Choroid plexus epithelial cell (primary cell): ENCODE measurements at regions not wholly inside any gene's neighbourhood (a gene's known extent, or its start where the extent isn't known, plus 50 kb on each side); places are given as distances from the start of the nearest gene placed in this dataset.

Source experiments
- DNase-seq: peaks from one replicate; pipeline ENCODE4 v3.0.0-alpha.2; 2010; ENCODE audit warnings: low read depth
- H3K4me3 ChIP-seq: 2 replicates; pipeline ENCODE4 v1.5.1; 2011; ENCODE audit warnings: low read depth, mild to moderate bottlenecking, control low read depth, low read length, moderate library complexity
- TF ChIP-seq, protein P1 (sequence below): conservative IDR thresholded peaks from 2 replicates; pipeline ENCODE4 v1.5.1; 2011; ENCODE audit warnings: low read depth, mild to moderate bottlenecking, control low read depth, inconsistent platforms, low read length, moderate library complexity

DNA sequence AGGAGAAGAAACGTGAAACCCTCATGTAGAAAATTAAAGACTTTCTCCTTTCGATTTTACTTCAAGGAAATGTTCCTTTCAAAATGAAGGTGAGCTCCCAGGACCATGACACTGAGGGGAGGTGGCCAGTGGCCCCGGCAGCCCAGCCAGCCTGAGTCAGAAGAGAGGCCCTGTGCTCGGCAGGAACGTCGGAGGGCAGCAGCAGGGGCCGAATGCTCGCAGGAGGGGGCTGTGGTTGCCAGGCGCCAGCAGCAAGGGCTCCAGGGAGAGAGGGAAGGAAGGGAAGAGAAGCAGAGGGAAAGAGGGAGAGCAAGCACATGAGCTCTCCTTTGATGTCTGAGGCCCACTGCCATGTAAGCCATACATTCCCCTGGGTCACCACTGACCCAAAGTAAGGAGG lies 73.3 kb upstream of the ACKR3 start:
- TF ChIP-seq, protein P1, sequence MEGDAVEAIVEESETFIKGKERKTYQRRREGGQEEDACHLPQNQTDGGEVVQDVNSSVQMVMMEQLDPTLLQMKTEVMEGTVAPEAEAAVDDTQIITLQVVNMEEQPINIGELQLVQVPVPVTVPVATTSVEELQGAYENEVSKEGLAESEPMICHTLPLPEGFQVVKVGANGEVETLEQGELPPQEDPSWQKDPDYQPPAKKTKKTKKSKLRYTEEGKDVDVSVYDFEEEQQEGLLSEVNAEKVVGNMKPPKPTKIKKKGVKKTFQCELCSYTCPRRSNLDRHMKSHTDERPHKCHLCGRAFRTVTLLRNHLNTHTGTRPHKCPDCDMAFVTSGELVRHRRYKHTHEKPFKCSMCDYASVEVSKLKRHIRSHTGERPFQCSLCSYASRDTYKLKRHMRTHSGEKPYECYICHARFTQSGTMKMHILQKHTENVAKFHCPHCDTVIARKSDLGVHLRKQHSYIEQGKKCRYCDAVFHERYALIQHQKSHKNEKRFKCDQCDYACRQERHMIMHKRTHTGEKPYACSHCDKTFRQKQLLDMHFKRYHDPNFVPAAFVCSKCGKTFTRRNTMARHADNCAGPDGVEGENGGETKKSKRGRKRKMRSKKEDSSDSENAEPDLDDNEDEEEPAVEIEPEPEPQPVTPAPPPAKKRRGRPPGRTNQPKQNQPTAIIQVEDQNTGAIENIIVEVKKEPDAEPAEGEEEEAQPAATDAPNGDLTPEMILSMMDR, result no peak
- H3K4me3 ChIP-seq, result no peak overlapping the region
- no peak for DNase-seq

DNA sequence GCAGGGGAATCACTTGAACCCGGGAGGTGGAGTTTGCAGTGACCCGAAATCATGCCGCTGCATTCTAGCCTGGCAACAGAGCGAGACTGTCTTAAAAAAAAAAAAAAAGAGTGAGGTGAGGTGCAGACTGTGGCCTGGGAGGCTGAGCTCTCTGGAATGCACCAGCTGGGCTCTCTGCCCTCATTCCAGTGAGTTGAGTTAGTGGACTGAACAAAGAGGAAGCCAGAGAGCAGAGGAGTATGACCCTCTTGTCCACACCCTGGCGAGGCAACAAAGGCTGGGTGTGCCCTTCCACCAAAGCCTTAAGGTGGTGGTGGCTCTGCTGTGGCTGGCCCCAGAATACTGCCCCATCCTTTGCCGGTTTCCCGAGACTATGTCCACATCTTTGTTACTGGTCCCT lies 71.3 kb upstream of the ACKR3 start:
- TF ChIP-seq, protein P1, result no peak
- DNase-seq, result peak; percentile 60
- H3K4me3 ChIP-seq, result no peak overlapping the region

DNA sequence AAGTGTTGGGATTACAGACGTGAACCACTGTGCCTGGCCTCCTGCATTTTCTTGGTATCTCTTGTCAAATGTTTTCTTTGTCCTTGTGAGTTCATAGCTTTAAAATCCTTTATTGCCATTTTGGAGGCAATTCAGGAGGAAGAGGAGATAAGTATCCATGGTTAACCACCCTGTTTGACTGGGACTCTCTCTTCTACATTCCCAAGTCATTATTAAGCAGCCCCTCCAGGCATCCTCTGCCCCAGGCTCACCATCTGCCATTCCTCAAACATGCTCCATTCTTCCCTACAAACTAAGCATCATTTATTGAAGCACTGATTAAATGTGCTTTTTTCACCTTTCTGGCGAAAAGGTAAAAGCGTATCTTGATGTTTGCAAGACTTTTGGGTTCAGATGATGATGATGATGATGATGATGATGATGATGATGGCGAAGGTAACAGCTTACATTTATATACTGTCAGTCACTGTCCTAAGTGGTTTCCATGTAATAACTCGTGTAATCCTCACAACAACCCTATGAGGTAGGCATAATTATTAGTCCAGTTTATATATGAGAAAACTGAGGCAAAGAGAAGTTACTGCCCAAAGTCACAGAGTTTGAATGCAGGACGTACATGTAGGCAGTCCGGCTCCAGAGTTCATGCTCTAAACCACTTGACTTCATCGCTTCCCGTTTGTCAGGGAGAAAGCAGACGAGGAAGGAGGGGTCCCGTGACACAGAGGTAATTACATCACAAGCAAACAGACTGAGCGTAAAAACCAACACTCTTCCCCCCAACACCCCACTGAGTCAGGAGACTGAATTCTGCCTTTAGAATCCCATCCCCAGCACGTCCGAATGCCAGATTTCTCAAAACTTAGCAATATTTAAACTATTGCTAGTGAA lies 69.7 kb upstream of the ACKR3 start:
- TF ChIP-seq, protein P1, result no peak
- H3K4me3 ChIP-seq, result no peak overlapping the region
- no peak for DNase-seq

DNA sequence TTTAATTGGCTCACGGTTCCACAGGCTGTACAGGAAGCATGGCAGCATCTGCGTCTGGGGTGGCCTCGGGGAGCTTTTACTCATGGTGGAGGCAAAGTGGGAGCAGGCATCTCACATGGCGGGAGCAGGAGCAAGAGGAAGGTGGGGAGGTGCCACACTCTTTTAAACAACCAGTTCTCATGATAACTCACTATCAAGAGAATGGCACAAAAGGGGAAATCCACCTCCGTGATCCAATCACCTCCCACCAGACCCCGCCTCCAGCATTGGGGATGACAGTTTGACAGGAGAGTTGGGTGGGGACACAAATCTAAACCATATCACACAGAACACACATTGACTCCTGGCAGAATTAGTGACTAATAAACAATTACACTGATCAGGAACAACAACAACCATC lies 68.6 kb upstream of the ACKR3 start:
- H3K4me3 ChIP-seq, result no peak overlapping the region
- TF ChIP-seq, protein P1, result no peak
- DNase-seq, result no peak

DNA sequence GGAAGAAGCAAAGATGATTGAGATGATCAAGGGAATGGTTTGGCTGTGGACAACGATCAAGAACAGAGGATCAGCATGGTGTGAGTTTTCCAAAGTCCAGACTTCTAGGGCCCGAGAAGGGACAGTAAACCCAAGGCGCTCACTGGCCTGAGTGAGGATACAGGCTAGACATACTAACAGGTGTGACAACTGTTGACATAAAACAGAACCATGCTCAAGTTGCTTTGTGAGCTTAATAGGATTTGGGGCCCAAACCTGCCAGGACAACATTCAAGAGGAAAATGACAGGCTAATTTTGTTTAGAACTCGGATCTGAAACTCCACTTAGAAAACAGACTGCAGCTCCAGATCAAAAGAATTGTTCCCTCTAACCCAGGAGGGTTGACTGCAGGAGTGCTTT lies 68.1 kb upstream of the ACKR3 start:
- H3K4me3 ChIP-seq, result no peak overlapping the region
- DNase-seq, result no peak
- TF ChIP-seq, protein P1, result no peak

DNA sequence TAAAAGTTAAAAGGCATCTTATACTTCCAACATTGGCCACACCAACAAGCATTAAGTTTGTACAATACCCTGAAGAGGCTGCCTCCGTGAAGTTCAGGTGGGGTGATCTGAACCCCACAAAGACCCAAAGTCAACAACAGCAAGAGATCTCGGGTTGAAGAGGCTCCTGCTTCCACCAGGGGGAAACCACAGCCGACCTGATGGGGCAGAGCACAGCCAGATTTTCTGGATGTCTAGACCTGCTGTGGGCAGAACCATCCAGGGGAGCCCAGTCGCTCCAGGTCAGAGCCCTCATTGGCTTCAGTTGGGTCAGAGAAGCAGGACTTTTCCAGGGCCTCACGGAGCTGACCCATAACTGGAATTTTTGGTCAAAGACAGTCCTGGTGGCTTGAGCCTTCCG lies 66.5 kb upstream of the ACKR3 start:
- peak; percentile 12 for DNase-seq
- H3K4me3 ChIP-seq, result no peak overlapping the region
- TF ChIP-seq, protein P1, result peak; percentile 49

DNA sequence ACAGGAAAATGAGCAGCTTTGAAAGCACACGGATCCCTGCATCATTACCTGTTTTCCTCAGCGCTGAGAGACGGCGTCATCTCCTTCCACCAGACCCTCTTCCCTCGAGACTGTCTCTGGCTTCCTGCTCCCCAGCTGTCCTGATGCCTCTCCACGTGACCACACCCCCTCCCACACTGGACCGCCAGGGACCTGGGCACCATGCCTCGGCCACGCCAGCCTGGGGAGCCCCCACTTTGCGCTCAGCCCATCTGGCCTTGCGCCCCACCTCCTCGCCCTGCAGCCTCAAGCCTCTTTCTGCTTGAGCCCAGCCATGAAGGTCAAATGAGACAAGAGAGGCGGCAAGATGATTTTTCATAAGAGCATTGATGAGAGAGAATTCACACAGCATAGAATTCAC lies 66.0 kb upstream of the ACKR3 start:
- TF ChIP-seq, protein P1, result no peak
- no peak overlapping the region for H3K4me3 ChIP-seq
- DNase-seq, result no peak
